ENCODE measurements at regions not wholly inside any gene's neighbourhood (a gene's known extent, or its start where the extent isn't known, plus 50 kb on each side); places are given as distances from the start of the nearest gene placed in this dataset.

GRCh38 chr15:98268163-98268562 lies 307.7 kb downstream of the ARRDC4 start:
- TF ChIP-seq EZH2 (IDR thresholded peaks at IDR 0.05; ENCODE audit: borderline replicate concordance, low read depth, low read length, severe bottlenecking) (no peak), POLR2AphosphoS5 (IDR thresholded peaks at IDR 0.05; ENCODE audit: insufficient read depth, low read depth, low read length) (no peak), CTCF (IDR thresholded peaks at IDR 0.05; ENCODE audit: extremely low read depth in 1 of 2, insufficient read depth in 1 of 2, low read depth in 1 of 2, low read length in 2 of 2) (no peak), GATA2 (IDR thresholded peaks at IDR 0.05; ENCODE audit: insufficient read depth, insufficient read length, low read depth, low read length) (no peak), POLR2A (IDR thresholded peaks at IDR 0.05; ENCODE audit: low read depth, low read length) (no peak)
